GM04504 (cell line): ENCODE measurements at regions not wholly inside any gene's neighbourhood (a gene's known extent, or its start where the extent isn't known, plus 50 kb on each side); places are given as distances from the start of the nearest gene placed in this dataset.

Experiments used
- DNase-seq: peaks from one replicate; pipeline ENCODE4 v3.0.0-alpha.2; 2012; ENCODE audit warnings: low read depth

GRCh38 chr3:193754719-193755118 is 161.7 kb downstream of the OPA1 start:
- no peak for DNase-seq

- no peak for DNase-seq
Measured at GRCh38 chr3:193756536-193756935, 163.5 kb downstream of the OPA1 start.

GRCh38 chr3:193757457-193757856 is 164.4 kb downstream of the OPA1 start:
- no peak for DNase-seq

GRCh38 chr3:193761969-193762368 is 169.0 kb downstream of the OPA1 start:
- DNase-seq = no peak

- no peak for DNase-seq
Measured at GRCh38 chr3:193762657-193763056, 169.6 kb downstream of the OPA1 start.

- DNase-seq = no peak
Measured at GRCh38 chr3:193764959-193765358, 172.0 kb downstream of the OPA1 start.

- DNase-seq = no peak
Measured at GRCh38 chr3:193767353-193768069, 174.5 kb downstream of the OPA1 start.

GRCh38 chr3:193768070-193768394 is 175.0 kb downstream of the OPA1 start:
- no peak for DNase-seq

GRCh38 chr3:193769437-193769836 is 176.4 kb downstream of the OPA1 start:
- DNase-seq = no peak

- DNase-seq = no peak
Measured at GRCh38 chr3:193771011-193771652, 178.1 kb downstream of the OPA1 start.

- no peak for DNase-seq
Measured at GRCh38 chr3:193771653-193772421, 178.8 kb downstream of the OPA1 start.

- DNase-seq = no peak
Measured at GRCh38 chr3:193772422-193772763, 179.4 kb downstream of the OPA1 start.

GRCh38 chr3:193773266-193774220 is 180.5 kb downstream of the OPA1 start:
- no peak for DNase-seq

- DNase-seq = no peak
Measured at GRCh38 chr3:193774272-193774915, 181.4 kb downstream of the OPA1 start.

- no peak for DNase-seq
Measured at GRCh38 chr3:193774916-193775285, 181.9 kb downstream of the OPA1 start.

- no peak for DNase-seq
Measured at GRCh38 chr3:193775421-193776077, 182.5 kb downstream of the OPA1 start.

- DNase-seq = no peak
Measured at GRCh38 chr3:193776626-193777358, 183.8 kb downstream of the OPA1 start.

- no peak for DNase-seq
Measured at GRCh38 chr3:193777524-193777923, 184.5 kb downstream of the OPA1 start.

- no peak for DNase-seq
Measured at GRCh38 chr3:193778676-193779075, 185.7 kb downstream of the OPA1 start.

GRCh38 chr3:193779933-193780332 is 186.9 kb downstream of the OPA1 start:
- DNase-seq = no peak
